Activated T-cell treated with anti-CD3 and anti-CD28 coated beads, Interleukin-2, amount 50 U/mL, for 4 hours (primary cell): ENCODE measurements at regions not wholly inside any gene's neighbourhood (a gene's known extent, or its start where the extent isn't known, plus 50 kb on each side); places are given as distances from the start of the nearest gene placed in this dataset.
"Not testable (repeated sequence)": the region's sequence is repeated elsewhere in the genome, so short reads cannot be mapped to it uniquely, and the experiment has no call there.

ENCODE experiments used
- ATAC-seq, 2 donors: fragments of 200-7000 bp; cut with Tn5 transposase; one replicate each; pipeline ENCODE4 v1.10.0; 2021
- DNase-seq: peaks from one replicate; pipeline ENCODE4 v3.0.0-alpha.2; 2020
- H3K27me3 Mint-ChIP-seq: one replicate; pipeline ENCODE4 v1.8.0; 2021; ENCODE audit warnings: low read depth, mixed read lengths
- H3K36me3 Mint-ChIP-seq: one replicate; pipeline ENCODE4 v1.8.0; 2022; ENCODE audit warnings: mixed read lengths; ENCODE audit not compliant: insufficient read depth
- H3K4me1 Mint-ChIP-seq: one replicate; pipeline ENCODE4 v1.8.0; 2021; ENCODE audit warnings: low read depth, mixed read lengths
- H3K4me3 Mint-ChIP-seq: one replicate; pipeline ENCODE4 v1.8.0; 2021; ENCODE audit warnings: mild to moderate bottlenecking, moderate library complexity, mixed read lengths
- H3K9me3 Mint-ChIP-seq: one replicate; pipeline ENCODE4 v1.8.0; 2021; ENCODE audit warnings: mixed read lengths

DNA sequence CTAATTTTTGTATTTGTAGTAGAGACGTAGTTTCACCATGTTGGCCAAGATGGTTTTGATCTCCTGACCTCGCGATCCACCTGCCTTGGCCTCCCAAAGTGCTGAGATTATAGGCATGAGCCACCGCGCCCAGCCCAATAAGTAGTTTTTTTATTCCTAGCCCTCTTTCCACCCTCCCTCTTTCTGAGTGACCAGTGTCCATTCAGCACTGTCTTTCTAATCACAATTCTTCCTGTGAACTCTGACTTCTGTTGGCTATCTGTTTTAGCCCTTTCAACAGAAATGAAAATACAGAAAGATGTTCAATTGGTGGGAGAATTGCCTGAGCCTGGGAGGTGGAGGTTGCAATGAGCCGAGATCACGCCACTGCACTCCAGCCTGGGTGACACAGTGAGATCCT, 122.3 kb upstream of the LIFR start:
- ATAC-seq, H3K4me3 Mint-ChIP-seq, H3K27me3 Mint-ChIP-seq, H3K4me1 Mint-ChIP-seq, H3K36me3 Mint-ChIP-seq, H3K9me3 Mint-ChIP-seq, DNase-seq: not testable (repeated sequence)

DNA sequence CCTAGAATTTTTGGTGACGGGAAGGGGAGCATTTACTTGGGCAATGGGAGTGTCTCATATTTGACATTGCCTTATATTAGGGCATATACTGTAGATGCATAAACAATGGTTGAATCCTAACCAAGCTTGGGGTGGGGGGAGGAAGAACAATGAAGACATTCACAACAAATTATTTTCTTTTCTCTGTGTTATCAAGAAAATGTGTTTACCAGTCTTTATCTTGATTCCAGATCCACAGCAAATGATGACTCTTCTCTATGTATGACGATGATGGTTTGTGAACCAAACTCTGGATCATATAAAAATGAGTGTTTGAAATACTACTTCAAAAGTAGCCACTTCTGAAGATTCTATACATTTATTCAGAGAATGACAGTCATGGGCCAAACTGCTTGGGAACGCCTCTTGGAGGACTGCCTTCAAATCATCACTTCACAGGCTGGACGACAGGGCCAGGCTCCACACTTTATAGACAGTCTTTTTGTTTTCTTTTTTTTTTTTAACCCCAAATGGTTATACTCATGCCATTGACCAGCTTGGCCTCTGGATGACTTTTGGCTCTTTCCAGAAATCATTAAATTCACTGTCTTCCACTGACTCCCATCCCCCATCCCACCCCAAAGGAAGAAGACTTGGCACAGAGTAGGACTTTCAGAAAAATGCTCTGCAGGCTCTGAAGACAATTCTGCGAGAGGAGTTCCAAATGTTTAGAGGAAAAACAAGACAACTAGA, 123.8 kb upstream of the LIFR start:
- H3K9me3 Mint-ChIP-seq: no peaks in the 10 kb centered on the region
- H3K27me3 Mint-ChIP-seq: no peaks in the 10 kb centered on the region
- H3K4me1 Mint-ChIP-seq: no peaks in the 10 kb centered on the region
- no peaks in the 10 kb centered on the region for H3K36me3 Mint-ChIP-seq
- no peak for ATAC-seq
- no peak overlapping the region for H3K4me3 Mint-ChIP-seq
- DNase-seq: no peak

DNA sequence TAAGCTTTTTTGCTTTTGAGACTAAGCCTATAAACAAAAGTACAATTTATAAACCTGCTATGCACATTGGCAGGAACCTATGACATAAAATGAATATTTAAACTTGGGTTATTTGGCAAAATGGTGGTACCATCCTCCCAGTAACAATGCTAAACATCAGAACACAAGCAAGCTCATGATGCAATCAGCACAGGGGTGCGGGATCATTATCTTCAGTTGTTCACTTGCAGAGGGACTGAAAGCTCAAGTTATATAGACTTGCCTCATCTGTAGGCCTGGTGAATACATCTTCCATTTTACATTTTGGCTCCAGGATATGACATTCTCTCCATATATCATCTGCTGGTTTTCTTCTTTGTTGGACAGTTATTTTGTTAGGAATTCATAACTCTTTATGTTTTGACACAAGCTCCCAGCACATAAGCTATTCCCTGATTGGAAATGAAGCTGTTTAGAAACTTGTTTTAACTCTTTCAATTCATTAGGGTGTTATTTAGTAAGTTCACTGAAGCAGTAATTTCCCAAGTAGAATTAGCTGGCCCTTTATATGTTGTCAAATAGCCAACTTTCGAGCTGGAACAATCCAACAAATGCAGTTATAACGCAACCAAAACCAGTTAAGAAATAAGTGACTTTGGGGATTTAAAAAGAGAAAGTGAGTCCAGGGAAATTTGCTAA, 124.7 kb upstream of the LIFR start:
- no peaks in the 10 kb centered on the region for H3K27me3 Mint-ChIP-seq
- H3K36me3 Mint-ChIP-seq: no peaks in the 10 kb centered on the region
- H3K4me3 Mint-ChIP-seq: no peak overlapping the region
- DNase-seq (no peak), ATAC-seq (no peak)
- no peaks in the 10 kb centered on the region for H3K9me3 Mint-ChIP-seq
- H3K4me1 Mint-ChIP-seq: no peaks in the 10 kb centered on the region

DNA sequence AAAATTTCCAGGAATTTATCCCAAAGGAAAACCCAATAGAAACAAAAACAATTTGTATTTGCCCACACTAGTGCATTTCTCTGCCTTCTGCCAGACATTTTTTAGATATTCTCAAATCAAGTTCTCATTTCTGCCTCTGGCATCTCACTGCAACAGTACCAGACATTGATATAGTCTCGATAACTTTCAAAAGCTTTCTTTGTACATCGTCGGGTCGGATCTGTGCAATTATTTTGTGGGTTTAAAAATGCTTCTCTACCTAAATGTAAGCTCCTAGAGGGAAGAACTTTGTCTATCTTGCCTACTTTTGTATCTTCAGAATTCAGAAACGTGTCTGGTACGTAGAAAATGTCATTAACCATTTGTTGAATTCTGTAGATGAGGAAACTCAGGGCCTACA, 125.5 kb upstream of the LIFR start:
- Mint-ChIP-seq H3K36me3 (no peaks in the 10 kb centered on the region), H3K4me1 (no peaks in the 10 kb centered on the region), H3K9me3 (no peaks in the 10 kb centered on the region), H3K4me3 (no peak overlapping the region), H3K27me3 (no peaks in the 10 kb centered on the region)
- no peak for DNase-seq
- no peak for ATAC-seq

DNA sequence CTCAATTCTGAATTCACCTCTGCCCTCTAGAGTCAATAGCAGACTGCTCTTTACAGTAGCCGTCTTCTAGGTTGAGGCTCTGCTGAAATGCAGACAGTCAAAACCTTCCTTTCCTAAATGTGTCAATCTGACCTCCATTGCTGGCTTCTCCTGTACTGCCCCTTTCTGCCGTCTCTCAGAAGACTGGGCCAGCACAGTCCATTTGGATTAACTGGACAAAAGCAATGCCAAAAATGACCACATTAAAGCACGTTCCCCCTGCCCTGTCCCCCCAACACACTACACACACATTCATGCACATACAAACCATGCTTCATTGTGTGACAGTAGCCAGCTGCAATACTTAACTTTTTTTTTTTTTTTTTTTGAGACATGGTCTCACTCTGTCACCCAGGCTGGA, 130.2 kb upstream of the LIFR start:
- Mint-ChIP-seq H3K4me3 (no peak overlapping the region), H3K9me3 (peaks cover 8% of the 10 kb centered on the region), H3K4me1 (no peaks in the 10 kb centered on the region), H3K27me3 (peaks cover 13% of the 10 kb centered on the region), H3K36me3 (no peaks in the 10 kb centered on the region)
- ATAC-seq (no peak), DNase-seq (no peak)

DNA sequence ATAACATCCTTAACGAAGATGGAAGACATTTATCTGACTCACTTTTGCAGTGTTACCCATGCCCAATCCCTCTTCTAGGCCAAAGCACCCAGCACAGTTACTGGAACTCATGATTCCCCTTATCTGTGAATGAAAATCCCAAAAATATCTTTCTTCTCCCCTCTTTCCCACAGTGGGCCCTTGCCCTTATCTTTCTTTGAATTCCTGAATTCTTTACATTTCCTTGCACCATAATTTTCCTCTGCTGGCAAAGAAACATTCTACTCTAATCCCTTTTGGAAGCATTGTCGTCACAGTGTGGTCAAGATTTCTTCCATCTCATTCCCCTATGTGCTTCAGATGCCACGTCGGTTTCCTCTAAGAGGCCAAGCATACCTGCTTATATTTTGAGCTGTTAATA, 135.9 kb upstream of the LIFR start:
- Mint-ChIP-seq H3K36me3 (no peaks in the 10 kb centered on the region), H3K27me3 (peaks cover 28% of the 10 kb centered on the region)

DNA sequence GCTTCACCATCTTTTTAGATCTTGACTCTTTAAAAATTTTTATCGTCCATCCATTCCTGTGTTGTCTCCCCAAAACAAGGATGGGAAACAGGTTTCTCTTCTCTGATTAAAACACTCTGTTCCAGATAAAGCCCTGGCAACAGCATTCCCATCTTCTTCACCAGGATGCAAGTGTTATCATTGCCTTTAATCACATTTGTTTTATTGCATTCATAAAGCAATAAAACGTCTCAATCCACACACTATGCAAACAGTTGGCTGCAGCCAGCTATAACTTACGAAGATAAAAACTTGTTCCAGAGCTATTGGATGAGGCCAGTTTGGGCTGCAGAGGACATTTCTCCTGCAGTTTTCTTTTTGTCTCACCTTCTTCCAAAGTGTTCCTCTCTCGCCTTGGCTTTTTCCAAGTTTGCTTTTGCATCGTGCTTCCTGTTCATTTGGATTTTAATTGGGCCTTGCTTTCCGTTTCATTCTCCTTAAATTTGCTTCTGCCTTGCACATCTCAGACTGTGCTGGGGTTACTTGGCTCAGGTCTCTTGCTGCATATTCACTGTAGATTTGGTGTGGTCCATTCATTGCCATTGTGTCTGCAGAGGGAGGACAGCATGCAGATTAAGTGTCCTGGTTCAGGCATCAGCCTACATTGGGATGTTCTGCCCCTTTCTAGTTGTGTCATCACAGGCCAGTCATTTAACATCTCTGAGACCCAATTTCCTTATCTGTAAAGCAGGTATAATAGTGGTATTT, 136.5 kb upstream of the LIFR start:
- ATAC-seq (no peak), DNase-seq (no peak)
- Mint-ChIP-seq H3K4me3 (no peak overlapping the region), H3K4me1 (no peaks in the 10 kb centered on the region), H3K9me3 (peaks cover 8% of the 10 kb centered on the region), H3K36me3 (no peaks in the 10 kb centered on the region), H3K27me3 (peaks cover 32% of the 10 kb centered on the region)

More for the DNA sequence above, 135.9 kb upstream of the LIFR start:
- ATAC-seq (no peak), DNase-seq (no peak)
- no peaks in the 10 kb centered on the region for H3K4me1 Mint-ChIP-seq
- H3K4me3 Mint-ChIP-seq: no peak overlapping the region
- H3K9me3 Mint-ChIP-seq: peaks cover 8% of the 10 kb centered on the region

DNA sequence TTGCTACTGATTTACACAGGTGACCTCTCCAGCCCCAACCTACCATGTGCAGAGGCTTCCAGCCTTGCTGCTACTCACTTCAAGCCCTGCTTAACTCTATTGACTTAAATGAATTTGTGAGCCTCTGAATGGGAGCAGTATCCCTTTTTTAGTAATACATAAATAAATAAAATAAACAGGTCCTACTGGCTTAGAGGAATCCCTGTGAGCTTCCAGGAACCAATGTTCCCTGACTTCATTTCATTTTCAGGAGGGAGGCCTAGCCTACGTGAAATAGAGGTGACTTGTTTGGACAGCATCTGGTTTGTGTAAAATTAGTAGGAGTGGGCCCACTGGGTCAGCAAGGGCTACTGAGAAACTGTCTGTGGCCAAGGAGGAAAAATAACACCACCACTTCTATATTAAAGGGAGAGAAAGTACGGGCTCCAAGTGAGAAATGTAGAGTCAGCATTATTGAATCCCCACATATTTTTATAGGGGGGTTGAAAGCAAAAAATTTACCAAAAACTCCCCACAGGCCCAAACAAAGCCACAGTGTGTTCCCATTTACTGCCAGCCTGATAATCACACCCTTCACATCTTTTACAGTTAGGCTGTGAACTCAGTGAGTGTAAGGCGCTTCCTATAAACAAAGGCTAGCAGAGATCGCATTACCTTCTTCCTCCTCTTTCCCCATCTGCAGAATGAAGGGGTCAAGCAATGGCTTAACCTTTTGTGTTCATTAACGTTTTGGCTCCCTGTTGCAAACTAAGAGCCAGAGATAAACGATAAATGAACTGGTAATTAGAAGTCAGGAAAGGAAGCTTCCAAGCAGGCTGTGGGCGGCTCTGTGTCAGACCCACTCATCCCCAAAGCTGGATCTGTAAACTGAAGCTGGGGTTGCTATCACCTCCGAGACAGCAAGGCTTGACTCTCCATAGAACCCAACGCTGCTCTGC, 138.8 kb upstream of the LIFR start:
- no peak overlapping the region for H3K4me3 Mint-ChIP-seq
- peaks cover 26% of the 10 kb centered on the region for H3K27me3 Mint-ChIP-seq
- H3K36me3 Mint-ChIP-seq: no peaks in the 10 kb centered on the region
- H3K4me1 Mint-ChIP-seq: no peaks in the 10 kb centered on the region
- ATAC-seq: no peak
- peaks cover under 1% of the 10 kb centered on the region for H3K9me3 Mint-ChIP-seq
- no peak for DNase-seq

DNA sequence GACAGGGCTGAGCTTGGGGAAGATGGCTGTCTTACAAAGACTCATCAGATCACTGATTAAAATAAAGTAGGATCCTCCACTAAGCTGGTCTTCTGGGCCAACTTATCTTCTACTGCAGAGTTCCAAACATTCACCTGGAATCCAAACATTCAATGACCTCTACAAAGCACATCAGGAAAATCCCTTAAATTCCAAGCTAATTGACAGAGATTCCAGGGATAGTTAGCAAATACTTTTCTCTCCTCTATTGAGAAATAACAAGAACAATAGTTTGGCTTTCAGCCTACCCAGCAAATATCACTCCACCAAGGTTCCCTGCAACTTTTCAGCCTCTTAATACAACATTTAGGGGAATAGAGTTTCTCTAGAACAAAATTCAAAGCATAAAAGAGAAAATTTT, 140.6 kb upstream of the LIFR start:
- DNase-seq (no peak), ATAC-seq (no peak)
- H3K27me3 Mint-ChIP-seq: peaks cover 20% of the 10 kb centered on the region
- H3K36me3 Mint-ChIP-seq: no peaks in the 10 kb centered on the region
- H3K4me1 Mint-ChIP-seq: no peaks in the 10 kb centered on the region
- no peaks in the 10 kb centered on the region for H3K9me3 Mint-ChIP-seq
- H3K4me3 Mint-ChIP-seq: no peak overlapping the region

DNA sequence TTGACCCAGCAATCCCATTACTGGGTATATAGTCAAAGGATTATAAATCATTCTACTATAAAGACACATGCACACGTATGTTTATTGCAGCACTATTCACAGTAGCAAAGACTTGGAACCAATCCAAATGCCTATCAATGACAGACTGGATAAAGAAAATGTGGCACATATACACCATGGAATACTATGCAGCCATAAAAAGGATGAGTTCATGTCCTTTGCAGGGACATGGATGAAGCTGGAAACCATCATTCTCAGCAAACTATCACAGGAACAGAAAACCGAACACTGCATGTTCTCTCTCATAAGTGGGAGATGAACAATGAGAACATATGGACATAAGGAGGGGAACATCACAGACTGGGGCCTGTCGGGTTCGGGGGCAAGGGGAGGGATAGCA, 140.3 kb upstream of the OSMR start:
- DNase-seq, H3K9me3 Mint-ChIP-seq, H3K27me3 Mint-ChIP-seq, ATAC-seq, H3K4me3 Mint-ChIP-seq, H3K36me3 Mint-ChIP-seq, H3K4me1 Mint-ChIP-seq: not testable (repeated sequence)

DNA sequence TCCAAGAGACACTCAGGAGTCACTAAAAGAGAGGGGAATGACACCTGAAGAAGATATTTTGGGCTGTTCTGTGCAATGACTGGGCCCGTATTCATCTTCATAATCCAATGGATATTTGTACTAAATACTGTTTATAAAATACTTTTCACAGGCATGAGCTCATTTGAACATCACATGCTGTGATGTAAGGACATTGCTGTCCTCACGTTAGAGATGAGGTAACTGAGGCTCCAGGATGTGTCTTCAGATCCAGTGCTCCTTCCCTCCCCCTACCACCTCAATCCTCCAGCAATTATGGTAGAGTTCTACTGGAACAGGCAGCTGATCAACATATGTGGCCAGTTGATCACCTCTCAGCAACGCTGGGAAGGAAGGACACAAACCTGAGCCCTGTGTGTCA, 139.4 kb upstream of the OSMR start:
- ATAC-seq: no peak
- H3K4me3 Mint-ChIP-seq: no peak overlapping the region
- H3K27me3 Mint-ChIP-seq: no peaks in the 10 kb centered on the region
- no peaks in the 10 kb centered on the region for H3K9me3 Mint-ChIP-seq
- no peak for DNase-seq
- no peaks in the 10 kb centered on the region for H3K4me1 Mint-ChIP-seq
- H3K36me3 Mint-ChIP-seq: no peaks in the 10 kb centered on the region

DNA sequence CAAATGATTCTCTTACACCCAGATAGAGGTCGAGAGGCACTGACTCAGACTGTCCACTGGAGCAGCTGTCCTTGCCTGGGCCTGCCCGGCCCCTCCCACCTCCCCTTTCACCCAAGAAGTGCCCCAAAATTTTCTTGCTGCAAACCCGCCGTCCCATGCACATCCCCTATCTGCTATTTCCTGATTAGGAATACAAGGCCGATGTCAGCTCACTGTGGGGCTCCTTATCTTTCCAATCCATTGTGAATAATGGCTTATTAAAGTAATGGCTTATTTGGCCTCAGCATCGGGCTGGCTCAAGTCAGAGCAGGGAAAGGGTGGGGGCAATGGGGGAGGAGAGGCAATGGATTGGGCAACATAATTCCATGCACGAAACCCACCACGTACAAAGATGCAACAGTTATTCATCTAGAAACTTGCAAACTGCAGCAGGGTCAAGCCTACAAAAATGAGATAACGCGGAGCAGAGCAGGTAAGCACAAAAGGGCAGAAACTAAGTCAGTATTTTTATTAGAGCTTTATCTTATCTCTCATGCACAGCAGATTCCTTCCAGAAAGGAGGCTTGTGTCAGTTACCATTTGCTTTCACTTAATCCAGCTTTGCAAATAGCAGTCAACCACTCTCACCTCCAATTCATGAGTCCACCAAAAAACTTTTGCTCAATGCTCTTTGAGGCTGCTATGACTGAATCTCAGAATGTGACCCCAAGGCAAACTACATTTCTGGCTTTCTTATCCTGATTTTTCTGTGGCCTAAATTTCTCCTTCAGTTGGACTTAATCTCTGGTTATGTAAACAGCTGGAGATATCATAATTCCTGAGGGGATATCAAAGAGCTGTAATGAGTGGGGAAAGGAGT, 138.2 kb upstream of the OSMR start:
- H3K27me3 Mint-ChIP-seq: no peaks in the 10 kb centered on the region
- DNase-seq (no peak), ATAC-seq (no peak)
- H3K9me3 Mint-ChIP-seq: no peaks in the 10 kb centered on the region
- H3K4me3 Mint-ChIP-seq: no peak overlapping the region
- H3K36me3 Mint-ChIP-seq: no peaks in the 10 kb centered on the region
- H3K4me1 Mint-ChIP-seq: no peaks in the 10 kb centered on the region

DNA sequence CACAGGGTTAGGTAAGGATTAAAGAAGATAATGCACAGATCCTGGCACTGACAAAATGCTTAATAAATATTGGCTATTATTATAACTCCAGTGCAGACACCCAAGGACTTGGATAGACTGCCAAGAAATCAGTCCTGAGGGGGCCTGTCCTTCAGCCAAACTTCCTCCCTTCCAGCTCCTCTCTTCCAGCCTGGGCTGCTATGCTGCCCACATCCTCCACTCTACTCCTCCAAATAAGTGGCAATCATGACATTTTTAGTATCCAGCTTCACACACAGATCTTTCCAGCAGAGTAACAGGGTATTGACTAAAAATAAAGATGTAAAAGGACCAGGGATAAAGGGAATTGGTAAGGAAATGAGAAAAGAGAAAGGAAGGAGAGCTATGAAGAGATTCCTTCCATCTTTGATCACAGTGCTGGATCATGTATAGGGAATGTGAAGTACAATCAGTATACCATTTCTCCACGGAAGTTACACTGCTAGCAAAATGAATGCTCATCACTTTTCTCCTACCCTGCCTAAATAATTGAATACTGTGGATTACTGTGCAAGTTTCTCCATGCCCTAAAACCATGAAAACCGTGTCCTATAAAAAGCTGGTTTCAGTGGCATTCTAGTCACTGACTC, 136.0 kb upstream of the OSMR start:
- Mint-ChIP-seq H3K27me3 (no peaks in the 10 kb centered on the region), H3K9me3 (no peaks in the 10 kb centered on the region), H3K4me3 (no peak overlapping the region), H3K36me3 (no peaks in the 10 kb centered on the region), H3K4me1 (no peaks in the 10 kb centered on the region)
- ATAC-seq (no peak), DNase-seq (no peak)
